ENCODE measurements at regions not wholly inside any gene's neighbourhood (a gene's known extent, or its start where the extent isn't known, plus 50 kb on each side); places are given as distances from the start of the nearest gene placed in this dataset.

DNA sequence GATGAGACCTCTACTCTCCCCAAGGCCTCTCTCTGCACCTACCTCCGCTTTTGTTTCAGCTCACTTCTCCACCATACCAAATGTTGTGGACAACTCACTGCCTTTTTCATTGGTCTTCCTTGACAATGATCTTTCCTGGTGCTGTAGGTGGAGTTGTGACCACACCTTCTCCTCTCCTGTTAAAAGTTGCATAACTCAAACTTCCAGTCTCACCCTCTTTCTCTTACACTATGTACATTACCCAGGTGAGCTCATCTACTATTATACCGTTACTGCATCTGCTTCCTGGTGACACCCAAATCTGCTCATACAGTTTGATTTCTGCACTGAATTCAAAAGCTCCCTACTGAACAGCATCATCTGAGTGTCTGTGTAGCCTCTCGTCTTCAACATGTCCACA is 542.8 kb downstream of the GALC start:
- TF ChIP-seq, protein P1, sequence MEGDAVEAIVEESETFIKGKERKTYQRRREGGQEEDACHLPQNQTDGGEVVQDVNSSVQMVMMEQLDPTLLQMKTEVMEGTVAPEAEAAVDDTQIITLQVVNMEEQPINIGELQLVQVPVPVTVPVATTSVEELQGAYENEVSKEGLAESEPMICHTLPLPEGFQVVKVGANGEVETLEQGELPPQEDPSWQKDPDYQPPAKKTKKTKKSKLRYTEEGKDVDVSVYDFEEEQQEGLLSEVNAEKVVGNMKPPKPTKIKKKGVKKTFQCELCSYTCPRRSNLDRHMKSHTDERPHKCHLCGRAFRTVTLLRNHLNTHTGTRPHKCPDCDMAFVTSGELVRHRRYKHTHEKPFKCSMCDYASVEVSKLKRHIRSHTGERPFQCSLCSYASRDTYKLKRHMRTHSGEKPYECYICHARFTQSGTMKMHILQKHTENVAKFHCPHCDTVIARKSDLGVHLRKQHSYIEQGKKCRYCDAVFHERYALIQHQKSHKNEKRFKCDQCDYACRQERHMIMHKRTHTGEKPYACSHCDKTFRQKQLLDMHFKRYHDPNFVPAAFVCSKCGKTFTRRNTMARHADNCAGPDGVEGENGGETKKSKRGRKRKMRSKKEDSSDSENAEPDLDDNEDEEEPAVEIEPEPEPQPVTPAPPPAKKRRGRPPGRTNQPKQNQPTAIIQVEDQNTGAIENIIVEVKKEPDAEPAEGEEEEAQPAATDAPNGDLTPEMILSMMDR (conservative IDR thresholded peaks at IDR 0.05) = no peak
- no peak for TF ChIP-seq EZH2 (IDR thresholded peaks at IDR 0.05; ENCODE audit: low read depth)

Measured in PC-9 (cell line).